ENCODE measurements at regions not wholly inside any gene's neighbourhood (a gene's known extent, or its start where the extent isn't known, plus 50 kb on each side); places are given as distances from the start of the nearest gene placed in this dataset.

- no peak for DNase-seq (ENCODE audit: low spot score)
- Mint-ChIP-seq H3K9me3 (no peaks in the 10 kb centered on the region), H3K4me1 (ENCODE audit: low read depth) (no peaks in the 10 kb centered on the region), H3K4me3 (no peak overlapping the region), H3K27ac (no peak overlapping the region), H3K27me3 (ENCODE audit: low read depth) (peaks cover 3% of the 10 kb centered on the region), H3K36me3 (ENCODE audit: low read depth) (no peaks in the 10 kb centered on the region)
These were observed 373.3 kb downstream of the ARHGEF28 start for GRCh38 chr5:73999297-73999696.

DNA sequence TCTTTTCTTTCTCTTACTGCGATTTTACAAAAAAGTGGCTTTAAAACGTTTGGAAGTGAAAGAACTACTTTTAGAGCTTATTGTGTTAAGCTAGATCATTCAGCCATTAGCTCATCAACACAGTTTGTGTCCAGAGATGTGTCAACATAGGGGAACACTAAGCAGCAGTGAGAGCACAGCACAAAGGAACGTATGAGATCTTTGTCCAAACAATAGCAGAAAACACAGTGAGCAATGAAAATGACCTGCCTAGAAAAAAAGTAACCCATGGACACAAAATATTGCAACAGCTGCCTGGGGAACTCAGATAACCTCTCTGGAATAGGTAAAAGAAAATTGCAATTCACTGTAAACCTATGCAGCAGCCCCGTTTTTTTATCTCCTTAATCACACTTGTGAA is 372.5 kb downstream of the ARHGEF28 start:
- Mint-ChIP-seq H3K27ac (no peak overlapping the region), H3K27me3 (ENCODE audit: low read depth) (peaks cover 2% of the 10 kb centered on the region), H3K4me1 (ENCODE audit: low read depth) (no peaks in the 10 kb centered on the region), H3K36me3 (ENCODE audit: low read depth) (no peaks in the 10 kb centered on the region), H3K4me3 (no peak overlapping the region), H3K9me3 (no peaks in the 10 kb centered on the region)
- no peak for DNase-seq (ENCODE audit: low spot score)

- H3K9me3 Mint-ChIP-seq = no peaks in the 10 kb centered on the region
- no peaks in the 10 kb centered on the region for H3K4me1 Mint-ChIP-seq (ENCODE audit: low read depth)
- no peaks in the 10 kb centered on the region for H3K36me3 Mint-ChIP-seq (ENCODE audit: low read depth)
- H3K27ac Mint-ChIP-seq = no peak overlapping the region
- no peak for DNase-seq (ENCODE audit: low spot score)
- no peak overlapping the region for H3K4me3 Mint-ChIP-seq
- no peaks in the 10 kb centered on the region for H3K27me3 Mint-ChIP-seq (ENCODE audit: low read depth)
These were observed 372.0 kb downstream of the ARHGEF28 start for GRCh38 chr5:73997960-73998359.

DNA sequence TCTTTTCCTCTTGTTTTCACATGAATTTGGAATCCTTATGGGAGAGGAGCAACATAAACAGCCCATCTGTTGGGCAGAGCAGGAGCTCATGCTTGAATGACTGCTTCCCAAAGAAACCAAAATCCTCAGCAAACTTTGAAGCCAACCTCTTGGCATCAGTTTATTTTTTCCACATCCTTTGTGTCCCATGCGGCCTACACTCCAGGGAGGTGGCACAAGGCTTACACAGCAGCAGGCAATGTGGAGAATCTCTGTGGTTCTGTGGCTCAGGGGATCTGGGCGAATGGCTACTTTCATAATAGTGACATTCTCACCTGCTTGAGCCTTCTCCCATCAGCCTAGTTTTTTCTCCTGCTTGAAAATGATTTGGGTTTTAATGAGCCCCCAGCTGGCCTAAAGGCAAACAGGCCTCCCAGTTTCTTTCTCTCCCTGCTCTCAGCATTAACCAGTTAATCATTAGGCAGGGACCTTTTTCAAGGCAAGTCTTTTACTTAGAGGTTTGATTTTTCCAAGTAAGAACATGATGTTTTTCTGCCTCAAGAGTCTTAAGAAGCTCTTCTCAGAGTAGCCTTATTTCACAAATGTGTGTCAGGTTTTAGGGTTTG is 370.3 kb downstream of the ARHGEF28 start:
- Mint-ChIP-seq H3K27me3 (ENCODE audit: low read depth) (peaks cover 2% of the 10 kb centered on the region), H3K36me3 (ENCODE audit: low read depth) (no peaks in the 10 kb centered on the region), H3K4me1 (ENCODE audit: low read depth) (no peaks in the 10 kb centered on the region), H3K4me3 (no peak overlapping the region), H3K27ac (no peak overlapping the region), H3K9me3 (no peaks in the 10 kb centered on the region)
- DNase-seq (ENCODE audit: low spot score) = no peak

- Mint-ChIP-seq H3K36me3 (ENCODE audit: low read depth) (no peaks in the 10 kb centered on the region), H3K27ac (no peak overlapping the region), H3K9me3 (no peaks in the 10 kb centered on the region), H3K4me3 (no peak overlapping the region), H3K27me3 (ENCODE audit: low read depth) (peaks cover 2% of the 10 kb centered on the region), H3K4me1 (ENCODE audit: low read depth) (no peaks in the 10 kb centered on the region)
- DNase-seq (ENCODE audit: low spot score) = no peak
These were observed 369.0 kb downstream of the ARHGEF28 start for GRCh38 chr5:73994963-73995362.

Data from T-helper 2 cell treated with Interferon-gamma antibody and Interleukin-4, amounts not matched to agents 5 μg/mL and 100 μg/mL, for 36 hours (primary cell).